GM18505 (cell line): ENCODE measurements at regions not wholly inside any gene's neighbourhood (a gene's known extent, or its start where the extent isn't known, plus 50 kb on each side); places are given as distances from the start of the nearest gene placed in this dataset.

ENCODE experiments used
- ATAC-seq: cut with Tn5 transposase; IDR thresholded peaks from one replicate; pipeline ENCODE4 v1.9.1; 2021; ENCODE audit not compliant: unreplicated experiment
- POLR2A ChIP-seq: IDR thresholded peaks from 4 replicates; pipeline ENCODE4 v1.6.1; 2011; ENCODE audit warnings: borderline replicate concordance; ENCODE audit not compliant: insufficient read depth, insufficient read length; ENCODE audit errors: extremely low read depth

GRCh38 chr7:131878777-131879176 lies 322.3 kb upstream of the PODXL start:
- ATAC-seq: no peak
- no peak for TF ChIP-seq POLR2A

GRCh38 chr7:131873581-131873980 lies 317.2 kb upstream of the PODXL start:
- TF ChIP-seq POLR2A: no peak
- no peak for ATAC-seq

GRCh38 chr7:131869986-131870385 lies 313.6 kb upstream of the PODXL start:
- no peak for ATAC-seq
- no peak for TF ChIP-seq POLR2A

GRCh38 chr7:131869169-131869844 lies 312.9 kb upstream of the PODXL start:
- no peak for TF ChIP-seq POLR2A

GRCh38 chr7:131867461-131867860 lies 311.0 kb upstream of the PODXL start:
- no peak for TF ChIP-seq POLR2A
- no peak for ATAC-seq

More at GRCh38 chr7:131869169-131869844, 312.9 kb upstream of the PODXL start:
- ATAC-seq: no peak

- no peak for TF ChIP-seq POLR2A
- ATAC-seq: no peak
These were observed 309.5 kb upstream of the PODXL start for GRCh38 chr7:131865911-131866310.

GRCh38 chr7:131861620-131862346 lies 305.4 kb upstream of the PODXL start:
- no peak for TF ChIP-seq POLR2A
- ATAC-seq: no peak

- ATAC-seq: peak; percentile 71
- no peak for TF ChIP-seq POLR2A
These were observed 302.9 kb upstream of the PODXL start for GRCh38 chr7:131859147-131859821.

GRCh38 chr7:131858611-131859010 lies 302.2 kb upstream of the PODXL start:
- no peak for ATAC-seq
- TF ChIP-seq POLR2A: no peak

- no peak for TF ChIP-seq POLR2A
- ATAC-seq: no peak
These were observed 293.0 kb upstream of the PODXL start for GRCh38 chr7:131849472-131849871.

GRCh38 chr7:131848033-131848432 lies 291.6 kb upstream of the PODXL start:
- ATAC-seq: no peak
- no peak for TF ChIP-seq POLR2A

- no peak for TF ChIP-seq POLR2A
- no peak for ATAC-seq
These were observed 289.3 kb upstream of the PODXL start for GRCh38 chr7:131845573-131846314.

GRCh38 chr7:131844369-131844768 lies 287.9 kb upstream of the PODXL start:
- ATAC-seq: no peak
- no peak for TF ChIP-seq POLR2A

- no peak for TF ChIP-seq POLR2A
- ATAC-seq: no peak
These were observed 287.5 kb upstream of the PODXL start for GRCh38 chr7:131843898-131844331.
